ENCODE measurements at regions not wholly inside any gene's neighbourhood (a gene's known extent, or its start where the extent isn't known, plus 50 kb on each side); places are given as distances from the start of the nearest gene placed in this dataset.
A peak's percentile ranks its signal among the peaks of the same experiment; 100 is the strongest.

GRCh38 chr20:34163307-34163706 is 51.3 kb upstream of the EIF2S2 start:
- no peak for DNase-seq (ENCODE audit: low read depth in 3 of 3)

GRCh38 chr20:34164381-34164984 is 52.4 kb upstream of the EIF2S2 start:
- DNase-seq (ENCODE audit: low read depth in 3 of 3): no peak

GRCh38 chr20:34165018-34165619 is 53.1 kb upstream of the EIF2S2 start:
- DNase-seq (ENCODE audit: low read depth in 3 of 3): no peak

- no peak for DNase-seq (ENCODE audit: low read depth in 3 of 3)
Measured at GRCh38 chr20:34171640-34172039, 59.6 kb upstream of the EIF2S2 start.

- no peak for DNase-seq (ENCODE audit: low read depth in 3 of 3)
Measured at GRCh38 chr20:34172926-34173325, 60.9 kb upstream of the EIF2S2 start.

GRCh38 chr20:34175079-34175478 is 63.0 kb upstream of the EIF2S2 start:
- DNase-seq (ENCODE audit: low read depth in 3 of 3): no peak

GRCh38 chr20:34175879-34176278 is 63.8 kb upstream of the EIF2S2 start:
- no peak for DNase-seq (ENCODE audit: low read depth in 3 of 3)

- no peak for DNase-seq (ENCODE audit: low read depth in 3 of 3)
Measured at GRCh38 chr20:34177052-34177451, 64.2 kb upstream of the ASIP start.

- DNase-seq (ENCODE audit: low read depth in 3 of 3): no peak
Measured at GRCh38 chr20:34179637-34180360, 61.4 kb upstream of the ASIP start.

- DNase-seq (ENCODE audit: low read depth in 3 of 3): no peak
Measured at GRCh38 chr20:34180460-34181120, 60.6 kb upstream of the ASIP start.

- DNase-seq (ENCODE audit: low read depth in 3 of 3): no peak
Measured at GRCh38 chr20:34181484-34181883, 59.7 kb upstream of the ASIP start.

GRCh38 chr20:34185766-34186620 is 55.2 kb upstream of the ASIP start:
- DNase-seq (ENCODE audit: low read depth in 3 of 3): no peak

GRCh38 chr20:34189572-34190163 is 51.6 kb upstream of the ASIP start:
- DNase-seq (ENCODE audit: low read depth in 3 of 3): no peak

GRCh38 chr20:34190262-34190661 is 51.0 kb upstream of the ASIP start:
- no peak for DNase-seq (ENCODE audit: low read depth in 3 of 3)

GRCh38 chr20:34190679-34191090 is 50.5 kb upstream of the ASIP start:
- peak; percentile 1 to 22 (median 6) for DNase-seq (ENCODE audit: low read depth in 3 of 3)
